H1 (cell line): ENCODE measurements at regions not wholly inside any gene's neighbourhood (a gene's known extent, or its start where the extent isn't known, plus 50 kb on each side); places are given as distances from the start of the nearest gene placed in this dataset.

Source experiments
- CTCF ChIP-seq, 3 experiments: IDR thresholded peaks; 1 replicate in 2 of 3; 2 replicates in 1 of 3; pipeline versions ENCODE4 v1.5.1 to v1.6.1; 2011; ENCODE audit warnings: low read length in 3 of 3, mild to moderate bottlenecking in 3 of 3, inconsistent platforms in 2 of 3, low read depth in 1 of 3, moderate library complexity in 1 of 3; ENCODE audit not compliant: insufficient read depth in 1 of 3; ENCODE audit errors: control extremely low read depth in 1 of 3
- E2F6 ChIP-seq: IDR thresholded peaks from 2 replicates; pipeline ENCODE4 v1.6.1; 2012; ENCODE audit warnings: inconsistent platforms
- EP300 ChIP-seq, 2 experiments: IDR thresholded peaks; 1 replicate in 1 of 2; 2 replicates in 1 of 2; pipeline ENCODE4 v1.6.1; 2011 to 2012; ENCODE audit warnings: low read depth in 2 of 2, low read length in 2 of 2, mild to moderate bottlenecking in 2 of 2, borderline replicate concordance in 1 of 2, inconsistent platforms in 1 of 2, moderate library complexity in 1 of 2
- GABPA ChIP-seq: IDR thresholded peaks from 2 replicates; pipeline ENCODE4 v1.6.1; 2011; ENCODE audit warnings: mild to moderate bottlenecking, low read length, moderate library complexity, borderline replicate concordance; ENCODE audit not compliant: insufficient read depth
- RNF2 ChIP-seq: fragments of 200-900, 300-1000 bp; sonication (generic); IDR thresholded peaks from 2 replicates; pipeline ENCODE4 v1.7.1; 2016; ENCODE audit warnings: borderline replicate concordance, low read depth, mild to moderate bottlenecking, antibody characterized with exemption, low read length; ENCODE audit not compliant: poor library complexity, severe bottlenecking; ENCODE audit errors: missing control alignments
- SIN3A ChIP-seq, 2 experiments: IDR thresholded peaks in 1 of 2; conservative IDR thresholded peaks in 1 of 2; 2 replicates each; pipeline ENCODE4 v1.6.1; 2011 to 2012; ENCODE audit warnings: low read length in 2 of 2, improper control_type of control experiment in 1 of 2, low read depth in 1 of 2, mild to moderate bottlenecking in 1 of 2
- TCF12 ChIP-seq: IDR thresholded peaks from 2 replicates; pipeline ENCODE4 v1.6.1; 2011; ENCODE audit warnings: low read depth, mild to moderate bottlenecking, low read length

GRCh38 chr2:150066490-150066889 is 421.0 kb downstream of the RND3 start:
- TF ChIP-seq CTCF (IDR thresholded peaks at IDR 0.05; ENCODE audit: control extremely low read depth in 1 of 3, insufficient read depth in 1 of 3, low read depth in 1 of 3, low read length in 3 of 3) (no peak), E2F6 (no peak), GABPA (no peak), TCF12 (no peak), EP300 (IDR thresholded peaks at IDR 0.05; ENCODE audit: borderline replicate concordance in 1 of 2, low read depth in 2 of 2, low read length in 2 of 2) (no peak), RNF2 (no peak), SIN3A (conservative IDR thresholded peaks at IDR 0.05 in 1 of 2, IDR thresholded peaks at IDR 0.05 in 1 of 2; ENCODE audit: low read depth in 1 of 2, low read length in 2 of 2) (no peak)
